ENCODE measurements at regions not wholly inside any gene's neighbourhood (a gene's known extent, or its start where the extent isn't known, plus 50 kb on each side); places are given as distances from the start of the nearest gene placed in this dataset.

GRCh38 chr3:159364511-159364910 is 562.7 kb downstream of the MFSD1 start:
- no peaks in the 10 kb centered on the region for H3K36me3 Mint-ChIP-seq (ENCODE audit: unreplicated experiment)
- no peak for DNase-seq
- H3K27ac Mint-ChIP-seq (ENCODE audit: unreplicated experiment) = no peak overlapping the region
- peaks cover 1% of the 10 kb centered on the region for H3K27me3 Mint-ChIP-seq (ENCODE audit: unreplicated experiment)
- H3K4me3 Mint-ChIP-seq (ENCODE audit: unreplicated experiment) = no peak overlapping the region
- TF ChIP-seq CTCF (IDR thresholded peaks at IDR 0.05; ENCODE audit: partially characterized antibody, unreplicated experiment) = no peak
- H3K4me1 Mint-ChIP-seq (ENCODE audit: low read depth, unreplicated experiment) = peaks cover 3% of the 10 kb centered on the region
- H3K9me3 Mint-ChIP-seq (ENCODE audit: unreplicated experiment) = no peaks in the 10 kb centered on the region

- H3K4me3 Mint-ChIP-seq (ENCODE audit: unreplicated experiment) = no peak overlapping the region
- no peaks in the 10 kb centered on the region for H3K36me3 Mint-ChIP-seq (ENCODE audit: unreplicated experiment)
- DNase-seq = no peak
- H3K27me3 Mint-ChIP-seq (ENCODE audit: unreplicated experiment) = peaks cover 3% of the 10 kb centered on the region
- H3K9me3 Mint-ChIP-seq (ENCODE audit: unreplicated experiment) = no peaks in the 10 kb centered on the region
- no peak overlapping the region for H3K27ac Mint-ChIP-seq (ENCODE audit: unreplicated experiment)
- TF ChIP-seq CTCF (IDR thresholded peaks at IDR 0.05; ENCODE audit: partially characterized antibody, unreplicated experiment) = no peak
- peaks cover 3% of the 10 kb centered on the region for H3K4me1 Mint-ChIP-seq (ENCODE audit: low read depth, unreplicated experiment)
Observed at GRCh38 chr3:159366476-159366875, 564.6 kb downstream of the MFSD1 start.

- Mint-ChIP-seq H3K4me3 (ENCODE audit: unreplicated experiment) (no peak overlapping the region), H3K27ac (ENCODE audit: unreplicated experiment) (no peak overlapping the region), H3K9me3 (ENCODE audit: unreplicated experiment) (no peaks in the 10 kb centered on the region), H3K27me3 (ENCODE audit: unreplicated experiment) (peaks cover 3% of the 10 kb centered on the region), H3K4me1 (ENCODE audit: low read depth, unreplicated experiment) (no peaks in the 10 kb centered on the region), H3K36me3 (ENCODE audit: unreplicated experiment) (no peaks in the 10 kb centered on the region)
- DNase-seq = no peak
- TF ChIP-seq CTCF (IDR thresholded peaks at IDR 0.05; ENCODE audit: partially characterized antibody, unreplicated experiment) = no peak
Observed at GRCh38 chr3:159371961-159372360, 570.1 kb downstream of the MFSD1 start.

- H3K36me3 Mint-ChIP-seq (ENCODE audit: unreplicated experiment) = no peaks in the 10 kb centered on the region
Observed at GRCh38 chr3:159378396-159379194, 576.7 kb downstream of the MFSD1 start.

More at GRCh38 chr3:159378396-159379194, 576.7 kb downstream of the MFSD1 start:
- Mint-ChIP-seq H3K4me1 (ENCODE audit: low read depth, unreplicated experiment) (no peaks in the 10 kb centered on the region), H3K4me3 (ENCODE audit: unreplicated experiment) (no peak overlapping the region), H3K27ac (ENCODE audit: unreplicated experiment) (no peak overlapping the region), H3K27me3 (ENCODE audit: unreplicated experiment) (no peaks in the 10 kb centered on the region), H3K9me3 (ENCODE audit: unreplicated experiment) (no peaks in the 10 kb centered on the region)
- TF ChIP-seq CTCF (IDR thresholded peaks at IDR 0.05; ENCODE audit: partially characterized antibody, unreplicated experiment) = no peak
- no peak for DNase-seq
